ENCODE measurements at regions not wholly inside any gene's neighbourhood (a gene's known extent, or its start where the extent isn't known, plus 50 kb on each side); places are given as distances from the start of the nearest gene placed in this dataset.

DNA sequence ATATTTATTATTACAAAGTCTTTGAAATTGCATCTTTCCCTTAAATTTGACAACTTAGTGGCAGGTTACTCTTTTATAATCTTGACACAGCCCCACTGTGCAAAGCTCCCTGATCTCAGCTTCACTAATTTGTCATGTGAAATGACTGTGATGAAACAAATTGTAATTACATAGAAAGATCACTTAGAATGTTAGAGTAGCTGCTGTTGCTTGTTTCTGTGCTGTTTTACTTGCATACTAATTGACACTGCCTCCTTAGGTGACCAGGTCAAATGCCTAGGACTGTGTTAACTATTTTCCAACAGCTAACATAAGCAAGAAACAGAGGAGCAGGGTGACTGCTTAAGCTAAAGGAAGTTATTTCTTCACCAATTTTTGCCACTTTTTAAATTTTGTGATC, 211.3 kb downstream of the ZNF326 start:
- TF ChIP-seq, protein P1, sequence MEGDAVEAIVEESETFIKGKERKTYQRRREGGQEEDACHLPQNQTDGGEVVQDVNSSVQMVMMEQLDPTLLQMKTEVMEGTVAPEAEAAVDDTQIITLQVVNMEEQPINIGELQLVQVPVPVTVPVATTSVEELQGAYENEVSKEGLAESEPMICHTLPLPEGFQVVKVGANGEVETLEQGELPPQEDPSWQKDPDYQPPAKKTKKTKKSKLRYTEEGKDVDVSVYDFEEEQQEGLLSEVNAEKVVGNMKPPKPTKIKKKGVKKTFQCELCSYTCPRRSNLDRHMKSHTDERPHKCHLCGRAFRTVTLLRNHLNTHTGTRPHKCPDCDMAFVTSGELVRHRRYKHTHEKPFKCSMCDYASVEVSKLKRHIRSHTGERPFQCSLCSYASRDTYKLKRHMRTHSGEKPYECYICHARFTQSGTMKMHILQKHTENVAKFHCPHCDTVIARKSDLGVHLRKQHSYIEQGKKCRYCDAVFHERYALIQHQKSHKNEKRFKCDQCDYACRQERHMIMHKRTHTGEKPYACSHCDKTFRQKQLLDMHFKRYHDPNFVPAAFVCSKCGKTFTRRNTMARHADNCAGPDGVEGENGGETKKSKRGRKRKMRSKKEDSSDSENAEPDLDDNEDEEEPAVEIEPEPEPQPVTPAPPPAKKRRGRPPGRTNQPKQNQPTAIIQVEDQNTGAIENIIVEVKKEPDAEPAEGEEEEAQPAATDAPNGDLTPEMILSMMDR (IDR thresholded peaks at IDR 0.05; ENCODE audit: borderline replicate concordance, extremely low read depth, low read length, poor library complexity, severe bottlenecking), result no peak
- TF ChIP-seq EZH2 (IDR thresholded peaks at IDR 0.05; ENCODE audit: borderline replicate concordance, low read depth, low read length, severe bottlenecking), result no peak

Measured in DND-41 (cell line).